ENCODE measurements at regions not wholly inside any gene's neighbourhood (a gene's known extent, or its start where the extent isn't known, plus 50 kb on each side); places are given as distances from the start of the nearest gene placed in this dataset.

DNA sequence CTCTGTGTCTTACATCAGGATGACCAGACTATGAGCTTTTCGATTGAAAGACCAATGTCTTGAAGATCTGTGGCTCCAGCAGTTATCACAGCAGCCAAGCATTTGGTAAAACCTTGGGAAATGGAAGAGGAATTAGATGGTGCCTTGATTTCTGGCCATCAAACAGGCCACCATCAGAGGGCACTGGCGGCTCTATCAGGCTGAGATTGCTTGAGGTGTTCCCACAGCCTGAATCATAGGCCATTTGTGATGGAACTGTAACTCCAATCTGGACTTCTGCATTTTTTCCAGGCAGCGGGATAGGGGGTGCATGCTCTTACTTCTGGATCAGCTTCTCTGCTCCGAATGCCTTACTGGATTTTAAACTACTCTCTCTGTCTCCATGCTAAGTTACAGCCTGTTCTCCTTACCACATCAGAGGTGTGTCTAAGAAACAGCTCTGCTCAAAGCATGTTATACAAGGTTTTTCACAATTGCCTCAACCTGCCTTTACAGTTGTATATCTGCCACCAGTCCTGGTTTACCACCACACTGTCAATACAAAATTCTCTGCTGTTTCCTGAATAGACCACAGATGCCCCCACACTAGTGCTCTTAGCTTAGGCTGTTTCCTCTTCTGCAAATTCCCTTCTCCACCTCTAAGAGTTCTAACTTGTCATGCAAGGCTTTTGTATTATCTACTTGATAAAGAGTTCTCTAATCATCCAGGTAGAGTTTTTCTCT is 180.9 kb downstream of the PTGER3 start:
- ATAC-seq (no peak), DNase-seq (no peak)
- Histone ChIP-seq H3K27me3 (no peaks in the 10 kb centered on the region), H3K4me1 (no peaks in the 10 kb centered on the region), H3K27ac (no peak overlapping the region), H3K4me3 (no peak overlapping the region), H3K9me3 (no peaks in the 10 kb centered on the region), H3K36me3 (no peaks in the 10 kb centered on the region)
- TF ChIP-seq, protein P1, sequence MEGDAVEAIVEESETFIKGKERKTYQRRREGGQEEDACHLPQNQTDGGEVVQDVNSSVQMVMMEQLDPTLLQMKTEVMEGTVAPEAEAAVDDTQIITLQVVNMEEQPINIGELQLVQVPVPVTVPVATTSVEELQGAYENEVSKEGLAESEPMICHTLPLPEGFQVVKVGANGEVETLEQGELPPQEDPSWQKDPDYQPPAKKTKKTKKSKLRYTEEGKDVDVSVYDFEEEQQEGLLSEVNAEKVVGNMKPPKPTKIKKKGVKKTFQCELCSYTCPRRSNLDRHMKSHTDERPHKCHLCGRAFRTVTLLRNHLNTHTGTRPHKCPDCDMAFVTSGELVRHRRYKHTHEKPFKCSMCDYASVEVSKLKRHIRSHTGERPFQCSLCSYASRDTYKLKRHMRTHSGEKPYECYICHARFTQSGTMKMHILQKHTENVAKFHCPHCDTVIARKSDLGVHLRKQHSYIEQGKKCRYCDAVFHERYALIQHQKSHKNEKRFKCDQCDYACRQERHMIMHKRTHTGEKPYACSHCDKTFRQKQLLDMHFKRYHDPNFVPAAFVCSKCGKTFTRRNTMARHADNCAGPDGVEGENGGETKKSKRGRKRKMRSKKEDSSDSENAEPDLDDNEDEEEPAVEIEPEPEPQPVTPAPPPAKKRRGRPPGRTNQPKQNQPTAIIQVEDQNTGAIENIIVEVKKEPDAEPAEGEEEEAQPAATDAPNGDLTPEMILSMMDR (IDR thresholded peaks at IDR 0.05) = no peak
- intact Hi-C loops (cut with DNase I) = no loop called here

DNA sequence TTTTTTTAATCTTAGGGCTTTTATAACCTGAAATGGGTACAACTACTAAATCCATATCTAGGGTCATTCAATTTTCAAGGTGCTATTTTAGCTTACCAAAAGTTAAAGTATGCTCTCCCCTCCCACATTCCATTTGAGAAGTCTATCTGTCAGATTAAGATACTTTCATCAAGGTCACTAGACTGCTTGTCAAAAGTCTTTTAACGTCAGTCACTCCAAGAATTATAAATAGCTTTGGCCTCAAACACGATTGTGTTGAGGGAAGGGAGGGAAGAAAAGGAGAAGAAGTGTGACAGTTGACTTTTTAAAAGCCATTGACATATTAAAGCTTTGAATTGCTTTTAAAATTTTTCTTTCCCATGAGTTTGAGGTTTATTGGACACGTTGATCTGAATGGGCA is 175.8 kb downstream of the PTGER3 start:
- Histone ChIP-seq H3K27ac (no peak overlapping the region), H3K9me3 (no peaks in the 10 kb centered on the region), H3K4me3 (no peak overlapping the region), H3K4me1 (no peaks in the 10 kb centered on the region), H3K36me3 (no peaks in the 10 kb centered on the region), H3K27me3 (no peaks in the 10 kb centered on the region)
- intact Hi-C loops (cut with DNase I) = no loop called here
- TF ChIP-seq, protein P1 (IDR thresholded peaks at IDR 0.05) = no peak
- ATAC-seq = no peak
- no peak for DNase-seq

DNA sequence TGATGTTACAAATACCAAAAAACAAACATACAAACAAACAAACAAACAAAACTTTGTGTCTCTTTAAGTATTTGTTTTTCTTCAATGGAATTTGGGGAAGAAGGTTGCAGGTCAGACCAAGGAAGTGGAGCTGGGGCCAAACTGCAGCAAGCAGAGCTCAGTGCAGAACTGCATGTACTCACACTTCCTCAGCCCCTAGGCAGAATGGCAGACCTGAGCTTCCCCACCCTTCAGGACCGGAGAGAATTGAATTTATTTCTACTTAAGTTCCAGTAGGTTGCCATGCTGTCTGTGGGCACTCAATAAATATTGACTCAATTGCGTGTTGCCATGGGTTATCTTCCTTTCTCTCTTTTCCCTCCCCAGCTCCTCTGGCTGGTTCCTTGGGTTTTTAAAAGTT is 173.6 kb downstream of the PTGER3 start:
- TF ChIP-seq, protein P1 (IDR thresholded peaks at IDR 0.05) = no peak
- Histone ChIP-seq H3K36me3 (no peaks in the 10 kb centered on the region), H3K9me3 (no peaks in the 10 kb centered on the region), H3K4me1 (no peaks in the 10 kb centered on the region), H3K27me3 (no peaks in the 10 kb centered on the region), H3K4me3 (no peak overlapping the region), H3K27ac (no peak overlapping the region)
- ATAC-seq (peak; percentile 46), DNase-seq (no peak)
- intact Hi-C loops (cut with DNase I) = no loop called here

DNA sequence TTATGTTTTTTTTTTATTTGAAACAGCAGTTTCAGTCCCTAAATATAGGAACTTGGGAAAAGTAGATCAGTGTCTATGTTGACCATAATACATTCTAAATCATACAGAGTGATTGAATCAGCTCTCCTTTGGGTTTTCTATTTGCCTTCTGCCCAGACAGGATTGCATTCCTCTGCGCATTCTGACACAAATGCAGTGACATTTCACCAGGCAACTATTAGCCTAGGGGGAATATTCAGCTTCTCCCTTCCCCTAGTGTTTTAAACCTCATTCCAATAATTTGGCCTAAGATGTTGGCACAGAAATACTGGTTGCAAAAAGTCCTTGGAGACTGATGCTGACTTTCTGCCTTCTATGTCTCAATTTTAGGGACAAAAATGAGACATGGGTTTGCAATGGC is 172.8 kb downstream of the PTGER3 start:
- no peak for DNase-seq
- no peaks in the 10 kb centered on the region for H3K27me3 ChIP-seq
- no peak for ATAC-seq
- H3K27ac ChIP-seq = no peak overlapping the region
- TF ChIP-seq, protein P1 (IDR thresholded peaks at IDR 0.05) = no peak
- H3K4me1 ChIP-seq = no peaks in the 10 kb centered on the region
- H3K36me3 ChIP-seq = no peaks in the 10 kb centered on the region
- H3K4me3 ChIP-seq = no peak overlapping the region
- no peaks in the 10 kb centered on the region for H3K9me3 ChIP-seq
- intact Hi-C loops (cut with DNase I) = no loop called here

DNA sequence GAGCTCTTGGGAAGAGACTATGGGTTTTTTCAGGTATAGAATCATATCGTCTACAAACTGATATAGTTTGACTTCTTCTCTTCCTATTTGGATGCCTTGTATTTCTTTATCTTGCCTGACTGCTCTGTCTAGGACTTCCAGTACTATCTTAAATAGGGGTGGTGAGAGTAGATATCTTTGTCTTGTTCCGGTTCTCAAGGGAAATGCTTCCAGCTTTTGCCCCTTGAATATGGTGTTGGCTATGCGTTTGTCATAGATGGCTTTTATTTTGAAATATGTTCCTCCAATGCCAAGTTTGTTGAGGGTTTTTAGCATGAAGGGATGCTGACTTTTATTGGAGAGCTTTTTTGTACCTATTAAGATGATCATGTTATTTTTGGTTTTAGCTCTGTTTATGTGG is 170.3 kb downstream of the PTGER3 start:
- intact Hi-C loops (cut with DNase I) = no loop called here
- H3K4me3 ChIP-seq = no peak overlapping the region
- no peak for ATAC-seq
- H3K4me1 ChIP-seq = no peaks in the 10 kb centered on the region
- TF ChIP-seq, protein P1 (IDR thresholded peaks at IDR 0.05) = no peak
- no peaks in the 10 kb centered on the region for H3K9me3 ChIP-seq
- no peaks in the 10 kb centered on the region for H3K27me3 ChIP-seq
- no peak for DNase-seq
- H3K36me3 ChIP-seq = no peaks in the 10 kb centered on the region
- no peak overlapping the region for H3K27ac ChIP-seq
